ENCODE measurements at regions not wholly inside any gene's neighbourhood (a gene's known extent, or its start where the extent isn't known, plus 50 kb on each side); places are given as distances from the start of the nearest gene placed in this dataset.

GRCh38 chr9:109961626-109962025 lies 181.6 kb downstream of the PALM2AKAP2 start:
- no peak for TF ChIP-seq CTCF (conservative IDR thresholded peaks at IDR 0.05; ENCODE audit: low read depth, low read length)
- no peak for TF ChIP-seq POLR2A (IDR thresholded peaks at IDR 0.05; ENCODE audit: low read depth, low read length)
- no peak for TF ChIP-seq RAD21 (IDR thresholded peaks at IDR 0.05; ENCODE audit: low read length)
- no peak for TF ChIP-seq USF2 (IDR thresholded peaks at IDR 0.05; ENCODE audit: low read depth, low read length)
- TF ChIP-seq SMC3 (IDR thresholded peaks at IDR 0.05; ENCODE audit: low read depth, low read length): no peak
- no peak for TF ChIP-seq BHLHE40 (IDR thresholded peaks at IDR 0.05; ENCODE audit: low read depth, low read length)
- no peak for TF ChIP-seq RFX5 (IDR thresholded peaks at IDR 0.05; ENCODE audit: low read depth, low read length)

Data from IMR-90 (cell line).